GM21423 (cell line): ENCODE measurements at regions not wholly inside any gene's neighbourhood (a gene's known extent, or its start where the extent isn't known, plus 50 kb on each side); places are given as distances from the start of the nearest gene placed in this dataset.
A peak's percentile ranks its signal among the peaks of the same experiment; 100 is the strongest.
"Not testable (repeated sequence)": the region's sequence is repeated elsewhere in the genome, so short reads cannot be mapped to it uniquely, and the experiment has no call there.

Source experiments
- ATAC-seq: cut with Tn5 transposase; IDR thresholded peaks from one replicate; pipeline ENCODE4 v1.9.1; 2021; ENCODE audit warnings: mild to moderate bottlenecking, moderate library complexity; ENCODE audit not compliant: unreplicated experiment

- ATAC-seq, result no peak
Observed at GRCh38 chr10:17538941-17539340, 78.2 kb downstream of the HACD1 start.

GRCh38 chr10:17537281-17537680 is 79.9 kb downstream of the HACD1 start:
- no peak for ATAC-seq

- ATAC-seq, result no peak
Observed at GRCh38 chr10:17536221-17536620, 81.0 kb downstream of the HACD1 start.

- no peak for ATAC-seq
Observed at GRCh38 chr10:17533731-17534130, 79.3 kb upstream of the ST8SIA6 start.

GRCh38 chr10:17528306-17528862 is 74.0 kb upstream of the ST8SIA6 start:
- no peak for ATAC-seq

GRCh38 chr10:17527514-17528146 is 73.2 kb upstream of the ST8SIA6 start:
- ATAC-seq, result no peak

GRCh38 chr10:17526571-17526970 is 72.2 kb upstream of the ST8SIA6 start:
- ATAC-seq, result not testable (repeated sequence)

- ATAC-seq, result no peak
Observed at GRCh38 chr10:17523917-17524316, 69.5 kb upstream of the ST8SIA6 start.

- ATAC-seq, result no peak
Observed at GRCh38 chr10:17523246-17523753, 68.9 kb upstream of the ST8SIA6 start.

GRCh38 chr10:17522269-17522668 is 67.9 kb upstream of the ST8SIA6 start:
- ATAC-seq, result not testable (repeated sequence)

GRCh38 chr10:17519457-17519856 is 65.1 kb upstream of the ST8SIA6 start:
- ATAC-seq, result no peak

- ATAC-seq, result no peak
Observed at GRCh38 chr10:17518338-17518737, 63.9 kb upstream of the ST8SIA6 start.

GRCh38 chr10:17516376-17516775 is 62.0 kb upstream of the ST8SIA6 start:
- ATAC-seq, result no peak

- ATAC-seq, result no peak
Observed at GRCh38 chr10:17512341-17513001, 58.1 kb upstream of the ST8SIA6 start.

GRCh38 chr10:17510242-17510908 is 56.0 kb upstream of the ST8SIA6 start:
- ATAC-seq, result peak; percentile 73

GRCh38 chr10:17507538-17507937 is 53.1 kb upstream of the ST8SIA6 start:
- no peak for ATAC-seq

- no peak for ATAC-seq
Observed at GRCh38 chr10:17506856-17507471, 52.6 kb upstream of the ST8SIA6 start.

GRCh38 chr10:17506390-17506789 is 52.0 kb upstream of the ST8SIA6 start:
- no peak for ATAC-seq

GRCh38 chr10:17504547-17505245 is 50.3 kb upstream of the ST8SIA6 start:
- ATAC-seq, result no peak
